ENCODE measurements at regions not wholly inside any gene's neighbourhood (a gene's known extent, or its start where the extent isn't known, plus 50 kb on each side); places are given as distances from the start of the nearest gene placed in this dataset.

- FAIRE-seq (no peak), DNase-seq (ENCODE audit: insufficient read length, low spot score) (no peak)
- TF ChIP-seq PAX5 (IDR thresholded peaks at IDR 0.05; ENCODE audit: insufficient read depth, low read length, severe bottlenecking): no peak
- no peak for TF ChIP-seq TAF1 (IDR thresholded peaks at IDR 0.05; ENCODE audit: low read depth, low read length)
- TF ChIP-seq SPI1 (IDR thresholded peaks at IDR 0.05; ENCODE audit: low read depth, low read length): no peak
- TF ChIP-seq POLR2AphosphoS5 (IDR thresholded peaks at IDR 0.05; ENCODE audit: low read depth, low read length): no peak
These were observed 413.6 kb upstream of the ID2 start for GRCh38 chr2:8268172-8268783.

DNA sequence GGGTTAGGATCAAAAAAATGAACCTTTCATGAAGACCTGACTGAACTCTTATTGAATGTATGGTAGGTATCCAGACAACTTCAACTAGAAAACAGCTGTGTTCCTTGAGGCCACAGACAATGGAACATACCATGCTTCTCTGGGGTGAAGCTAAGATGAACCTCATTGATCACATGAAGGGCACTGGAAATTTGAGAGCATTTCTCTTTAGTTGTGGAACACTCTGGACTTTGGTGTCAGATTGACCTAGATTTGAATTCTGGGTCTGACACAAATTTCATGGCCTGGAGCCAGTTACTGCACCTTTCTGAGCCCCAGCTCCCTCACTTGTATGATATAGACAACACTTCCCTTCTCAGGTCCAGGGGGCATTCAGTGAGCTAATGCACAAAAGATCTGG lies 411.2 kb upstream of the ID2 start:
- DNase-seq (ENCODE audit: insufficient read length, low spot score) (no peak), FAIRE-seq (no peak)
- no peak for TF ChIP-seq PAX5 (IDR thresholded peaks at IDR 0.05; ENCODE audit: insufficient read depth, low read length, severe bottlenecking)
- TF ChIP-seq SPI1 (IDR thresholded peaks at IDR 0.05; ENCODE audit: low read depth, low read length): no peak
- no peak for TF ChIP-seq POU2F2 (IDR thresholded peaks at IDR 0.05; ENCODE audit: low read depth, low read length)
- TF ChIP-seq POLR2AphosphoS5 (IDR thresholded peaks at IDR 0.05; ENCODE audit: low read depth, low read length): no peak
- no peak for TF ChIP-seq TAF1 (IDR thresholded peaks at IDR 0.05; ENCODE audit: low read depth, low read length)
- no peak for TF ChIP-seq POLR2A (IDR thresholded peaks at IDR 0.05; ENCODE audit: low read depth, low read length)

- DNase-seq (ENCODE audit: insufficient read length, low spot score): no peak
- TF ChIP-seq POU2F2 (IDR thresholded peaks at IDR 0.05; ENCODE audit: low read depth, low read length): no peak
- no peak for TF ChIP-seq POLR2AphosphoS5 (IDR thresholded peaks at IDR 0.05; ENCODE audit: low read depth, low read length)
- TF ChIP-seq PAX5 (IDR thresholded peaks at IDR 0.05; ENCODE audit: insufficient read depth, low read length, severe bottlenecking): no peak
- TF ChIP-seq SPI1 (IDR thresholded peaks at IDR 0.05; ENCODE audit: low read depth, low read length): no peak
- no peak for TF ChIP-seq TAF1 (IDR thresholded peaks at IDR 0.05; ENCODE audit: low read depth, low read length)
- no peak for TF ChIP-seq POLR2A (IDR thresholded peaks at IDR 0.05; ENCODE audit: low read depth, low read length)
- no peak for FAIRE-seq
These were observed 410.4 kb upstream of the ID2 start for GRCh38 chr2:8271461-8271860.

- no peak for FAIRE-seq
- no peak for DNase-seq (ENCODE audit: insufficient read length, low spot score)
- TF ChIP-seq POU2F2 (IDR thresholded peaks at IDR 0.05; ENCODE audit: low read depth, low read length) (no peak), POLR2A (IDR thresholded peaks at IDR 0.05; ENCODE audit: low read depth, low read length) (no peak), TAF1 (IDR thresholded peaks at IDR 0.05; ENCODE audit: low read depth, low read length) (no peak), SPI1 (IDR thresholded peaks at IDR 0.05; ENCODE audit: low read depth, low read length) (no peak), POLR2AphosphoS5 (IDR thresholded peaks at IDR 0.05; ENCODE audit: low read depth, low read length) (no peak), PAX5 (IDR thresholded peaks at IDR 0.05; ENCODE audit: insufficient read depth, low read length, severe bottlenecking) (no peak)
These were observed 405.8 kb upstream of the ID2 start for GRCh38 chr2:8276026-8276425.

- FAIRE-seq (peak; percentile 90), DNase-seq (ENCODE audit: insufficient read length, low spot score) (no peak)
- TF ChIP-seq TAF1 (IDR thresholded peaks at IDR 0.05; ENCODE audit: low read depth, low read length) (no peak), POU2F2 (IDR thresholded peaks at IDR 0.05; ENCODE audit: low read depth, low read length) (no peak), SPI1 (IDR thresholded peaks at IDR 0.05; ENCODE audit: low read depth, low read length) (no peak), POLR2AphosphoS5 (IDR thresholded peaks at IDR 0.05; ENCODE audit: low read depth, low read length) (no peak), PAX5 (IDR thresholded peaks at IDR 0.05; ENCODE audit: insufficient read depth, low read length, severe bottlenecking) (no peak), POLR2A (IDR thresholded peaks at IDR 0.05; ENCODE audit: low read depth, low read length) (no peak)
These were observed 403.8 kb upstream of the ID2 start for GRCh38 chr2:8277921-8278571.

- FAIRE-seq (no peak), DNase-seq (ENCODE audit: insufficient read length, low spot score) (no peak)
- TF ChIP-seq POLR2AphosphoS5 (IDR thresholded peaks at IDR 0.05; ENCODE audit: low read depth, low read length) (no peak), POU2F2 (IDR thresholded peaks at IDR 0.05; ENCODE audit: low read depth, low read length) (no peak), POLR2A (IDR thresholded peaks at IDR 0.05; ENCODE audit: low read depth, low read length) (no peak), SPI1 (IDR thresholded peaks at IDR 0.05; ENCODE audit: low read depth, low read length) (no peak), TAF1 (IDR thresholded peaks at IDR 0.05; ENCODE audit: low read depth, low read length) (no peak), PAX5 (IDR thresholded peaks at IDR 0.05; ENCODE audit: insufficient read depth, low read length, severe bottlenecking) (no peak)
These were observed 403.0 kb upstream of the ID2 start for GRCh38 chr2:8278709-8279354.

GRCh38 chr2:8279506-8279905 lies 402.4 kb upstream of the ID2 start:
- TF ChIP-seq PAX5 (IDR thresholded peaks at IDR 0.05; ENCODE audit: insufficient read depth, low read length, severe bottlenecking): no peak
- TF ChIP-seq POU2F2 (IDR thresholded peaks at IDR 0.05; ENCODE audit: low read depth, low read length): no peak
- TF ChIP-seq SPI1 (IDR thresholded peaks at IDR 0.05; ENCODE audit: low read depth, low read length): no peak
- TF ChIP-seq POLR2AphosphoS5 (IDR thresholded peaks at IDR 0.05; ENCODE audit: low read depth, low read length): no peak
- TF ChIP-seq TAF1 (IDR thresholded peaks at IDR 0.05; ENCODE audit: low read depth, low read length): no peak
- TF ChIP-seq POLR2A (IDR thresholded peaks at IDR 0.05; ENCODE audit: low read depth, low read length): no peak
- FAIRE-seq: no peak

GRCh38 chr2:8281234-8281633 lies 400.6 kb upstream of the ID2 start:
- DNase-seq (ENCODE audit: insufficient read length, low spot score): no peak
- no peak for TF ChIP-seq TAF1 (IDR thresholded peaks at IDR 0.05; ENCODE audit: low read depth, low read length)
- no peak for TF ChIP-seq POLR2AphosphoS5 (IDR thresholded peaks at IDR 0.05; ENCODE audit: low read depth, low read length)
- no peak for TF ChIP-seq SPI1 (IDR thresholded peaks at IDR 0.05; ENCODE audit: low read depth, low read length)
- TF ChIP-seq PAX5 (IDR thresholded peaks at IDR 0.05; ENCODE audit: insufficient read depth, low read length, severe bottlenecking): no peak
- no peak for TF ChIP-seq POU2F2 (IDR thresholded peaks at IDR 0.05; ENCODE audit: low read depth, low read length)
- TF ChIP-seq POLR2A (IDR thresholded peaks at IDR 0.05; ENCODE audit: low read depth, low read length): no peak
- no peak for FAIRE-seq

More at GRCh38 chr2:8279506-8279905, 402.4 kb upstream of the ID2 start:
- no peak for DNase-seq (ENCODE audit: insufficient read length, low spot score)

Measured in GM12891 (cell line).